GM12891 (cell line): ENCODE measurements at regions not wholly inside any gene's neighbourhood (a gene's known extent, or its start where the extent isn't known, plus 50 kb on each side); places are given as distances from the start of the nearest gene placed in this dataset.

Experiments used
- DNase-seq: peaks from one replicate; pipeline ENCODE4 v3.0.0; 2011; ENCODE audit warnings: low spot score; ENCODE audit not compliant: insufficient read length
- FAIRE-seq: peaks from 2 replicates; lab custom pipeline; 2011; peaks lifted over from hg19 to GRCh38; lab: Jason Lieb, UNC
- PAX5 ChIP-seq: IDR thresholded peaks from 2 replicates; pipeline ENCODE4 v1.6.1; 2011; ENCODE audit warnings: low read length, moderate library complexity, mild to moderate bottlenecking; ENCODE audit not compliant: insufficient read depth, severe bottlenecking
- POLR2A ChIP-seq: IDR thresholded peaks from 2 replicates; pipeline ENCODE4 v1.6.1; 2011; ENCODE audit warnings: low read depth, low read length, control low read depth
- POLR2AphosphoS5 ChIP-seq: IDR thresholded peaks from 2 replicates; pipeline ENCODE4 v1.6.1; 2011; ENCODE audit warnings: low read depth, low read length, control low read depth
- POU2F2 ChIP-seq: IDR thresholded peaks from 2 replicates; pipeline ENCODE4 v1.6.1; 2011; ENCODE audit warnings: low read depth, mild to moderate bottlenecking, control low read depth, low read length, moderate library complexity
- SPI1 ChIP-seq: IDR thresholded peaks from 2 replicates; pipeline ENCODE4 v1.6.1; 2011; ENCODE audit warnings: low read depth, low read length, control low read depth
- TAF1 ChIP-seq: IDR thresholded peaks from 2 replicates; pipeline ENCODE4 v1.6.1; 2011; ENCODE audit warnings: low read depth, low read length, control low read depth

DNA sequence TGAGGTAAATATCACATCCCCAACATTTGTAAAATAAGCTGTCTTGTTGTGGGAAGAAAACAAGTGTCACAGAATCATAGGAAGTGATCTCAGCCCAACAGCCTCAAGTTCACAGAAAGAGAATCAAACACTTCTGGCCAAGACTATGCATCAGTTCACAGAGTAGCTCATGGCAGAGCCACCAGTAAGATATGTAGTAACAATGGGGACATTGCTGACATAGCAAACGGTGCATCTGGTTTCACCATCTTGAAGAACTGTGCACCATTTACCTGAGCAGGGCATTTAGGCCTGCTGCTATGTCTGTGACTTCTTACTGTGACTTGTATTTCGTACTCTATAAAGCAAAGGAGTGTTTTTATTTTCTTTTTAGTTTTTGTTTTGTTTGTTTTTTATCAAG lies 585.3 kb upstream of the FAT3 start:
- no peak for DNase-seq
- FAIRE-seq = no peak
- TF ChIP-seq POLR2A = no peak
- no peak for TF ChIP-seq PAX5
- no peak for TF ChIP-seq POU2F2
- TF ChIP-seq POLR2AphosphoS5 = no peak
- no peak for TF ChIP-seq TAF1
- no peak for TF ChIP-seq SPI1

DNA sequence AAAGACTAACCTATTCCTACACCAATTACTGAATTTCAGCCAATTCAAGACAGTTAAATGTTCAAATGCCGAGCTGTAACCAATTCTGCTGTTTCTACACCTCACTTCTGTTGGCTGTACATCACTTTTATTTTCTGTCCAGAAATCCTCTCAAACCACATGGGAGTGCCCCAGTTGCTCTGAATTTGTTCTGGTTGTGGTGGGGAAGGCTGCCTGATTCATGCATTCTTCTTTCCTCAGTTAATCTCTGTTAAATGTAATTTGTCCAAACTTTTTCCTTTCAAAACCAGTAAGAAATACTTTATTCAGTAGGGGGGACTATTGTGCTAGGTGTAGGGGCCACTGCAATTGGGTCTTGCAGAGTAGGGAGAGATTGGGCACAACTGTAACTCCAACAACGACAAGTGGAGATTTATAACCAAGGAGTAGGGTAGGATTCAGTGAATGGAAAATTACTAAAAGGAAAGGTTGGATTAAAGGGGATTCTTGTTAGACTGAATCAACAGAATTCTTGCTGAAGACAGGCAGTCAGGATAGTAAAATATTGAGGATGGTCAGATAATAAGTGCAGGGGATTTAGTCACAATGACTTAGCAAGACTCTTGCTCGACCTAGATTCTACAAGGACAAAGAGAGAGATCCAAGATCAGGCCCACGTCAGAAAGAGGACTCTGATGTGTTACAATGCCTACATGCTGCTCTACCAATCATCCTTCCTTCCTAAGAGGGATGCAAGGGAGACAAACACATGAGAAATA lies 593.5 kb upstream of the FAT3 start:
- no peak for FAIRE-seq
- TF ChIP-seq SPI1 (no peak), POLR2AphosphoS5 (no peak), PAX5 (no peak), POU2F2 (no peak), TAF1 (no peak), POLR2A (no peak)

DNA sequence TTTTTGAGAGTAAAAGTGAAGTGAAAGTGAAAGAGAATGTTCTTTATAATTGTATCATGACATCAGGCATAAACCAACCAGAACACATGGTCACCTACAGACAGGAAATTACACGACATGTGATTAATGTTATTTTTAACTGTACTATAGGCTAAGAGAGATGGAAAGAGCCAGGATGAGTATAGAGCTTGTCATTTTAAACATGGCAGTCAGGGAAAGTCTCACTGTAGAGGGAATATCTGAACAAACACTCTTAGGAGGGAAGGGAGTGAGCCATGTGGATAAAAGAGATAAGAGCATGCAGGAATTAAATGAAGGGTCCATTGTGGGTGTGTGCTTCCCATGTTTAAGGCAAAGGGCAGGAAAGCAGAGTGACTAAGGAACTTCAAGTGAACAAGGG lies 599.1 kb upstream of the FAT3 start:
- DNase-seq (no peak), FAIRE-seq (no peak)
- no peak for TF ChIP-seq POLR2AphosphoS5
- no peak for TF ChIP-seq POLR2A
- TF ChIP-seq POU2F2 = no peak
- TF ChIP-seq SPI1 = no peak
- TF ChIP-seq PAX5 = no peak
- TF ChIP-seq TAF1 = no peak

More for the DNA sequence above, 593.5 kb upstream of the FAT3 start:
- no peak for DNase-seq

DNA sequence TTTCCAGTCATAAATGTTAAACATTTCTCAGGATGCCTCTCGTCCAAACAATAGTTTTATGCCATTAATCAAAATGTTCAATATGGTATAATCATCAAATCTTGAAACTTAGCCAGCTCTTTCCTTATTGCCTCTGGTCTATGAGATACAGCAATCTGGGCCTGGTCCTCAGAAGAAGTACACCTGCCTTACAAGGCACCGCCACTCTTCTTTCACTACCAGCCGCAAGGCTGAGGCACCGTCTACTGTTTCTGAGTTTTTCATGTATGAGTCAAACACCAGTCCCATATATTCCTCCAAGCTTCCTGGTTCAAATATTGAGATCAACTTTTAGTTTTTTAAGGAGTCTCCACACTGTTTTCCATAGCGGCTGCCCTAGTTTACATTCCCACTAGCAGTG lies 600.6 kb upstream of the FAT3 start:
- FAIRE-seq (no peak), DNase-seq (no peak)
- TF ChIP-seq POU2F2 (no peak), SPI1 (no peak), POLR2A (no peak), POLR2AphosphoS5 (no peak), PAX5 (no peak), TAF1 (no peak)

DNA sequence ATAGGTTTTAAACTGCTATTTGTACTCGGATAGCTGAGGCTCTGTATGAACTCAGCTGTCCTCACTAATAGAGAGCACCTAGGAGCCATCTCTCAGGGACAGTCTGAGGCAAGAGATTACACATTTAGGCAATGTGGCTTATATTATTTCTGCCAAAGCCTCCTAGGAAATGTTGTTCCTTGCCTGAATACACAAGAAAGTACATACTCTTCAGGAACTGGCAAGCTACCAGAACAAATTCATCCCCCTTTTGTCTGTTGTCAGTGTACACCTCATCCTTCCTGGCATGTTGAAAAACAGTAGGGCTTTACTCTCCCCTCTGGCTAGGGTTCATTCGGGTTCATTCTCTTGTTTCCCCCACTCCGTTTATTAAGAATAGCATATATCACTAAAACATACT lies 615.9 kb upstream of the FAT3 start:
- DNase-seq = no peak
- no peak for FAIRE-seq
- no peak for TF ChIP-seq PAX5
- TF ChIP-seq TAF1 = no peak
- no peak for TF ChIP-seq POU2F2
- no peak for TF ChIP-seq POLR2A
- TF ChIP-seq SPI1 = no peak
- no peak for TF ChIP-seq POLR2AphosphoS5

DNA sequence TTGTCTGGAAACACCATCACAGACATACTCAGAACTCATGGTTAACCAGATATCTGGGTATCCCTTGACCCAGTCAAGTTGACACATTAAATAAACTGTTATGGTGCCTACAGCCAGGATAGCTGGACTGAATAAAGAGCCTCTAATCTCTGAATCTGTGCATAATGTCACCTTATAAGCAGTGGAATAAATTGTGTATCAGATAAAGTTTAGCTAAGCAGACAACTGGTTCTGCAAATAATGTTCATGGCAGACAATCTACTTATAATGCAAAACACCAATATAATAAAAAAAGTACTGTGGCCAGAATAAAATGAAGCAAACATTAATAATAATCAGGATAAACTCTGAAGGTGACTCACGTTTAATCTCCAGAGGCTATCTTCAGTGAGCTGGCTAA lies 628.5 kb upstream of the FAT3 start:
- DNase-seq (no peak), FAIRE-seq (no peak)
- TF ChIP-seq TAF1 = no peak
- no peak for TF ChIP-seq SPI1
- TF ChIP-seq POU2F2 = no peak
- TF ChIP-seq POLR2A = no peak
- no peak for TF ChIP-seq PAX5
- no peak for TF ChIP-seq POLR2AphosphoS5

DNA sequence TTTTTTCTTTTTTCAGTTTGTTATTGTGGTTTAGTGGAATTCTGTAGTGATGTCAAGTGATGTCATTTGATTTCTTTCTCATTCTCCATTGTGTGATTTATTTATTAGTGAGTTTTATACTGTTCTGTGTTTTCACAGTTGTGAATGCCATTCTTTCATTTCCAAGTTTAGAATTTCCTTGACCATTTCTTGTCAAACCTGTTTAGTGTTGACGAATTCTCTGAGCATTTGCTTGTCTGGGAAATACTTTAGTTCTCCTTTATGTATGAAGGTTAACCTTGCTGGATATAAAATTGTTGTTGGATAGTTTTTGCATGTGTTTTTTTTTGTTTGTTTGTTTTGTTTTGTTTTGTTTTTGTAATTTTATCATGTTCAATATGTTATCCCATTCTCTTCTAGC lies 633.6 kb upstream of the FAT3 start:
- TF ChIP-seq TAF1 = no peak
- TF ChIP-seq SPI1 = no peak
- no peak for TF ChIP-seq PAX5
- TF ChIP-seq POLR2A = no peak
- no peak for TF ChIP-seq POU2F2
- no peak for TF ChIP-seq POLR2AphosphoS5
- FAIRE-seq (no peak), DNase-seq (no peak)

DNA sequence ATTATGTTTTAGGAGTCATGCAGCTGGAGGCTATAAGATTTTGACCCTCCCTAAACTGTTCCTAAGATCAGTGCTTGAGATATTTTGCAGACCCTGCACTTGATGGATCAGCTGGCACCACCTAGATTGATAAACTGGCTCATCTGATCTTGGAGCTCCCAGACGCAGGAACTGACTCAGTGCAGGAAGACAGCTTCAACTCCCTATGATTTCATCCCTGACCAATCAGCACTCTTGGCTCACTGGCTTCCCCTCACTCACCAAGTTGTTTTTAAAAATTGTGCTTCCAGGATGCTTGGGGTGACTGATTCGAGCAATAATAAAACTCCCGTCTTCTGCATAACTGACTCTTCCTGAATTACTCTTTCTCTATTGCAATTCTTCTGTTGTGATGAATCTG lies 637.5 kb upstream of the FAT3 start:
- FAIRE-seq (no peak), DNase-seq (no peak)
- TF ChIP-seq SPI1 (no peak), POU2F2 (no peak), TAF1 (no peak), PAX5 (no peak), POLR2AphosphoS5 (no peak), POLR2A (no peak)

DNA sequence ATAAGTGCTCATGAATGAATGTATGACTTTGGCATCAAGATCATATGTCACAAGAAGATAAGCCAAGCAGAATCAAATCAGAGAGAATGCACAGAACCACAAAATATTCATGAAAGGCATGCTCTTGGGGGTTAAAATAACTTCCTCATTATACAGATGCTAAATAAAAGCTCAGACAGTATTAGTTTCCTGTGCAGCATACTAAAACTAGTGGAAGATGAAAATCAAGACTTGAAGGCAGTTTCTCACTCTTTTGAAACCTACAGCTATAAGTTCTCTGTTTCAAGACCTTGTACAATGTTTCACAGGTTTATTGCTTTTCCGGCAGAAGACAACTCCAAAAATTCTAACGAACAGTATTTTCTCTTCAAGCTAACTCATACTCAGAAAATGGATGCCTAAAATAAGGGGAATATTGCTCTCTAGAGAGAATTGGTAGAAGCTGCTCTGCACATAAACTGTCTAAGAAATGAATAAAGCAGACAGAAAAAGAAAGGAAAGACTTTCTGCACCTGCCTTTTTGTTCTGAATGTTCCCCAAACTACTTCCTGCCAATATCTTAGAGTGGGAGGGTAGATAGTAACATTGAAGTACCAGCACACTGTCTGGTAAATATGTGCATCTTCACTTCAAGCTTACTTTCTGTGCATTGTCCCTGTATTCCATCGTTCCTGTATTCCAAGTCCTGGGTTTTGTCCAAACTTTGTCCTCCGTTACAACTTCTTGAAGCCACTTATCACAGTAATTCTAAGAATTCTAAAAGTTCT lies 639.4 kb upstream of the FAT3 start:
- TF ChIP-seq POU2F2 (no peak), SPI1 (no peak), PAX5 (no peak), TAF1 (no peak), POLR2A (no peak), POLR2AphosphoS5 (no peak)
- DNase-seq = no peak
- FAIRE-seq = no peak
